ENCODE measurements at regions not wholly inside any gene's neighbourhood (a gene's known extent, or its start where the extent isn't known, plus 50 kb on each side); places are given as distances from the start of the nearest gene placed in this dataset.

- no peak for TF ChIP-seq POLR2AphosphoS5 (IDR thresholded peaks at IDR 0.05; ENCODE audit: low read depth, low read length)
- no peak for TF ChIP-seq CTCF (IDR thresholded peaks at IDR 0.05; ENCODE audit: control extremely low read depth in 1 of 3, insufficient read depth in 1 of 3, low read depth in 1 of 3, low read length in 3 of 3)
- TF ChIP-seq CHD7 (IDR thresholded peaks at IDR 0.05; ENCODE audit: insufficient replicate concordance, low read length): no peak
Measured at GRCh38 chr18:40877096-40877495, 1077.9 kb upstream of the PIK3C3 start.

Measured in H1 (cell line).